Dedifferentiated amniotic fluid mesenchymal stem cell (primary cell): ENCODE measurements at regions not wholly inside any gene's neighbourhood (a gene's known extent, or its start where the extent isn't known, plus 50 kb on each side); places are given as distances from the start of the nearest gene placed in this dataset.
"Not testable (repeated sequence)": the region's sequence is repeated elsewhere in the genome, so short reads cannot be mapped to it uniquely, and the experiment has no call there.

Experiments
- DNase-seq: peaks from one replicate; pipeline ENCODE4 v3.0.0-alpha.2; 2016; ENCODE audit errors: extremely low spot score

DNA sequence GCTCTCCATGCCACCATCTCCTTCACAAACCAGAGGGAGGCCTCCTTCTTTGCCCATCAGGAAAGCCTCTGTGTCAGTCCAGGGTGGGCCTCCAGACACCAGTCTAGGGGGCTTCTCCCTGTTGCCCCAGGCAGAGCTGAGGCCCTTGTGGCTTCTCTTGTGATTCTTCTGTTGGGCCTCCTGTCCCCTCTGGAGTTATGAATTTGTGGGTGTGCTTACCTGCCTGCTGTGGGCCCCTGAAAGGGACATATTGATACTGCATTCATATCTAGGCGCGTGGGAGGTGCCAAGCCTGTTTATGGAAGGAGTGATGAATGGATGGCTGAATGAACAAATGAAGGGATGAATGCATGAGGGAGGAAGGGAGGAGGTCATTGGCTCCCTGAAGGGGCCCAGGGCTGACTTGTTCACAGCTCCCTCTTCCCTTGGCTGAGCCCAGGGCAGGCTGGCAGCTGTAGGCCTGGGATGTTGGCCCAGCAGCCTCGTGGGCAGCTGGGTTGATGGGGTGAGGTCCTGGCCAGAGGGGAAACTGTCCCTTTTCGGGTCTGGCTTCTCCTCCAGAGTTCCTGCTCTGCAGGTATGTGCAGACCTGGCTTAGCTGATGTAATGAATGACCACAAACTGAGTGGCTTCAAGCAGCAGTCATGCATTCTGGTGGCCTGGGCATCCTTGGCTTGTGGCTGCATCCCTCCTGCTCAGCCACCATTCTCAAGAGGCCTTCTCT lies 195.4 kb downstream of the GOLGA6L6 start:
- no peak for DNase-seq

DNA sequence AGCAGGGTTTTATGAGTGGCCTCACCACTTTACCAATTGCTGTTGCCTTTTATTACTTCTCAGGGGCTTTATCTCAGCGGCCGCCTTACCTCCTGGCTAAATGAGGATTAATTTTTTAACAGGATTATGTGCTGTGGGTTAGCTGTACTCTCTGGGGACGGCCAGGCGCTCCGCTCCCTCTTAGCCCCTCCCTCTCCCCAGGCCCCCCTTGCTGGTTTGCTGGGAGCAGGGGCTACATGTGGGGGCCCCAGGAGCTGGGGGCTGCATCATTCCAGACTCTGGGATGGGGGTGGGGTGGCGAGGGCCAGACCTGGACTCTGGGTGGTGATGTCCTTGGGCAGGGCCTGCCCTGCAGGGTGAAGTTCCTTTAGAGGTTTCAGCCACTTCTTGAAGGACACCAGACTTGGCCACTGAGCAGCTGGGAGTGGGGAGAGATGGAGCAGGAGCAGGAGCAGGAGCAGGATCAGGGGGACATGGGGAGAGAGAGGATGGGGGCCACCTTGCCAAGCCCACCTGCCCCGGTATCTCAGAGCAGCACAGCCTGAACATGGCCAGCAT lies 196.1 kb downstream of the GOLGA6L6 start:
- DNase-seq, result no peak

DNA sequence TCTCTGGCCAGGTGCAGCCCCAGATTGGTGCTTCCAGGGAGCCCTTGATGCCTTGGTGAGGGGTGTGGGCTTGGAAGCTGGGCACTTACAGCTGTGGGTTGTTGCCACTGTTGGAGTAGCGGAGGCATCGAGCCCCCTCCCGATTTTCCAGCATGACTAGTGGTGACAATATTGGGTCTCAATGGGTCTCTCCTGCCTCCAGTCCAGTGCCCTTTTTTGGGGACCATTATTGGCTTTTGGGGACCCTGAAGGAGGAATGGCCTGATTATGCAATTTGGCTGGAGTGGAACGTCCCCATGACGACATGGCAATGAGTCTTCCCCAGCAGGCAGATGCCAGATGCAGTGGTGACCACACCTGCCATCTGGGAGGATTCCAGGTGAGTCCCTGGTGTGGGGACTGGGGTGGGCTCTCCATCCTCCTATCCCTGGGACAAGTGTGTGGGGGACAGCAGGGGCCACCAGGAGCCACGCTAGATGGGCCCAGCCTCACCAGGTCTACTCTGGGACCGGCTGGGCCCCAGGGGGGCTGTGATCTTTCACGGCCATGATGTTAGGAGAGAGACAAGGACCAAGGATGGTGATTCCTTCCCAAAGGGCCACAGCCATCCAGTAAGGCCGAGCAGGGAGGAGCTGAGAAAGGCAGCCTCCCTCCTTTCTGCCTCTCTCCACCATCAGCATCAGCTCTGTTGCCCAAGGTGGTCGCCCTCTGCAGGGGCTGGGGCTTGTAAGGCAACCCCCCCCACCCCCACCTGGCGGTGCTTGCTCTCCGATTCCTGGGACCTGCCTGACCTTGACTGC lies 196.8 kb downstream of the GOLGA6L6 start:
- DNase-seq, result no peak

DNA sequence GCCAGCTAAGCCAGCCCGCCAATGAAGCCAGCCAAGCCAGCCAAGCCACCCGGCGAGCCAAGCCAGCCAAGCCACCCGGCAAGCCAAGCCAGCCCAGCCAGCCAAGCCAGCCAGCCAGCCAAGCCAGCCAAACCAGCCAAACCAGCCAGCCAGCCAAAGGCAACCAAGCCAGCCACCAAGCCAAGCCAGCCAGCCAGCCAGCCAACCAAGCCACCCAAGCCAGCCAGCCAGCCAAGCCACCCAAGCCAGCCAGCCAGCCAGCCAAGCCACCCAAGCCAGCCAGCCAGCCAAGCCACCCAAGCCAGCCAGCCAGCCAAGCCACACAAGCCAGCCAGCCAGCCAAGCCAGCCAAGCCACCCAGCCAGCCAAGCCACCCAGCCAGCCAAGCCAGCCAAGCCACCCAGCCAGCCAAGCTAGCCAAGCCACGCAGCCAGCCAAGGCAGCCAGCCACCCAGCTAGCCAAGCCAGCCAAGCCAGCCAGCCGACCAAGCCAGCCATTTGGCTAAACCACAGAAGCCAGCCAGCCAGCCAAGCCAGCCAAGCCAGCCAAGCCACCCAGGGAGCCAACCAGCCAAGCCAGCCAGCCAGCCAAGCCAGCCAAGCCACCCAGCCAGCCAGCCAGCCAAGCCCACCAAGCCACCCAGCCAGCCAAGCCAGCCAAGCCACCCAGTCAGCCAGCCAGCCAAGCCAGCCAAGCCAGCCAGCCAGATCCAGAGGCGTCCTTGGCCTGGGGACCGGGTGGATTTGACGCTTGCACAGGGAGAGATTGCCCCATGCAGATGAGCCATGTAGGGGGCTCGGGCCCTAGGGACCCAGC lies 198.0 kb downstream of the GOLGA6L6 start:
- DNase-seq, result not testable (repeated sequence)

DNA sequence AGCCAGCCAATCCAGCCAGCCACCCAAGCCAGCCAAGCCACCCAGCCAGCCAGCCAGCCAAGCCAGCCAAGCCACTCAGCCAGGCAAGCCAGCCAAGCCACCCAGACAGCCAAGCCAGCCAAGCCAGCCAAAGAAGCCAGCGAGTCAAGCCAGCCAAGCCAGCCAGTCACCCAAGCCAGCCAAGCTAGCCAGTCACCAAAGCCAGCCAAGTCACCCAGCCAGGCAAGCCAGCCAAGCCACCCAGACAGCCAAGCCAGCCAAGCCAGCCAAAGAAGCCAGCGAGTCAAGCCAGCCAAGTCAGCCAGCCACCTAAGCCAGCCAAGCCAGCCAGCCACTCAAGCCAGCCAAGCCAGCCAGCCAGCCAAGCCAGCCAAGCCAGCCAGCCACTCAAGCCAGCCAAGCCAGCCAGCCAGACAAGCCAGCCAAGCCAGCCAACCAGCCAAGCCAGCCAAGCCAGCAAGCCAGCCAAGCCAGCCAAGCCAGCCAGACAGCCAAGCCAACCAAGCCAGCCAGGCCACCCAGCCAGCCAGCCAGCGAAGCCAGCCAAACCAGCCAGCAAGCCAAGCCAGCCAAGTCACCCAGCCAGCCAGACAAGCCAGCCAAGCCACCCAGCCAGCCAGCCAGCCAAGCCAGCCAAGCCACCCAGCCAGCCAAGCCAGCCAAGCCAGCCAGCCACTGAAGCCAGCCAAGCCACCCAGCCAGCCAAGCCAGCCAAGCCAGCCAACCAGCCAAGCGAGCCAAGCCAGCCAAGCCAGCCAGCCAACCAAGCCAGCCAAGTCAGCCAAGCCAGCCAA lies 198.8 kb downstream of the GOLGA6L6 start:
- DNase-seq, result peak; percentile 13

DNA sequence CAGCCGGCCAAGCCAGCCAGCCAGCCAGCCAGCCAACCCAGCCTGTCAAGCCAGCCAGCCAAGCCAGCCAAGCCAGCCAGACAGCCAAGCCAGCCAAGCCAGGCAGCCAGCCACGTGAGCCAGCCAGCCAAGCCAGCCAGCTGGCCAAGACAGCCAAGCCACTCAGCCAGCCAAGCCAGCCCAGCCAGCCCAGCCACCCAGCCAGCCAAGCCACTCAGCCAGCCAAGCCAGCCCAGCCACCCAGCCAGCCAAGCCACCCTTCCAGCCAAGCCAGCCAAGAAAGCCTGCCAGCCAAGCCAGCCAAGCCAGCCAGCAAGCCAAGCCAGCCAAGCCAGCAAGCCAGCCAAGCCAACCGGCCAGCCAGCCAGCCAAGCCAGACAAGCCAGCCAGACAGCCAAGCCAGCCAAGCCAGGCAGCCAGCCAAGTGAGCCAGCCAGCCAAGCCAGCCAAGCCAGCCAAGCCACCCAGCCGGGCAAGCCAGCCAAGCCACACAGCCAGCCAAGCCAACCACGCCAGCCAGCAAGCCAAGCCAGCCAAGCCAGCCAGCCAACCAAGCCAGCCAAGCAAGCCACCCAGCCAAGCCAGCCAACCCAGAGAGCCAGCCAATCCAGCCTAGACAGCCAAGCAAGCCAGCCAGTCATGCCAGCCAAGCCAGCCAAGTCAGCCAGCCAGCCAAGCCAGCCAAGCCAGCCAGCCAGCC lies 199.5 kb downstream of the GOLGA6L6 start:
- peak; percentile 33 for DNase-seq

DNA sequence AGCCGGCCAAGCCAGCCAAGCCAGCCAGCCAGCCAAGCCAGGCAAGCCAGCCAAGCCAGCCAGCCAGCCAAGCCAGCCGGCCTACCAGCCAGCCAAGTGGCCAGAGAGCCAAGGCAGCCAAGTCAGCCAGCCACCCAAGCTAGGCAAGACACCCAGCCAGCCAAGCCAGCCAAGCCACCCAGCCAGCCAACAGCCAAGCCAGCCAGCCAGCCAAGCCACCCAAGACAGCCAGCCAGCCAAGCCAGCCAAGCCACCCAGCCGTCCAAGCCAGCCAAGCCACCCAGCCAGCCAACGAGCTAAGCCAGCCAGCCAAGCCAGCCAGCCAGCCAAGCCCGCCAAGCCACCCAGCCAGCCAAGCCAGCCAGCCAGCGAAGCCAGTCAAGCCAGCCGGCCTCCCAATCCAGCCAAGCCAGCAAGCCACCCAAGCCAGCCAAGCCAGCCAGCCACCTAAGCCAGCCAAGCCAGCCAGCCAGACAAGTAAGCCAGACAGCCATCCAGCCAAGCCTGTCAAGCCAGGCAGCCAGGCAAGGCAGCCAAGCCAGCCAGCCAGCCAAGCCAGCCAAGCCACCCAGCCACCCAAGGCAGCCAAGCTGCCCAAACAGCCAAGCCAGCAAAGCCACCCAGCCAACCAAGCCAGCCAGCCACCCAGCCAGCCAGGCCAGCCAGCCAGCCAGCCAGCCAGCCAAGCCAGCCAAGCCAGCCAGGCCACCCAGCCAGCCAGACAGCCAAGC lies 200.5 kb downstream of the GOLGA6L6 start:
- peak; percentile 47 for DNase-seq

DNA sequence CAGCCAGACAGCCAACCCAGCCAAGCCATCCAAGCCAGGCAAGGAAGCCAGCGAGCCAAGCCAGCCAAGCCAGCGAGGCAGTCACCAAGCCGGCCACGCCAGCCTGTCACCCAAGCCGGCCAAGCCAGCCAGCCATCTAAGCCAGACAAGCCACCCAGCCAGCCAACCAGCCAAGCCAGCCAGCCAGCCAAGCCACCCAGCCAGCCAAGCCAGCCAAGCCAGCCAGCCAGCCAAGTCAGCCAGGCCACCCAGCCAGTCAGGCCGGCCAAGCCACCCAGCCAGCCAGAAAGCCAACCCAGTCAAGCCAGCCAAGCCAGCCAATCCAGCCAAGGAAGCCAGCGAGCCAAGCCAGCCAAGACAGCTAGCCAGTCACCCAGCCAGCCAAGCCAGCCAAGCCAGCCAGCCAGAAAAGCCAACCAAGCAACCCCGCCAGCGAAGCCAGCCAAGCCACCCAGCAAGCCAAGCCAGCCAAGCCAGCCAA lies 201.2 kb downstream of the GOLGA6L6 start:
- DNase-seq, result peak; percentile 61

DNA sequence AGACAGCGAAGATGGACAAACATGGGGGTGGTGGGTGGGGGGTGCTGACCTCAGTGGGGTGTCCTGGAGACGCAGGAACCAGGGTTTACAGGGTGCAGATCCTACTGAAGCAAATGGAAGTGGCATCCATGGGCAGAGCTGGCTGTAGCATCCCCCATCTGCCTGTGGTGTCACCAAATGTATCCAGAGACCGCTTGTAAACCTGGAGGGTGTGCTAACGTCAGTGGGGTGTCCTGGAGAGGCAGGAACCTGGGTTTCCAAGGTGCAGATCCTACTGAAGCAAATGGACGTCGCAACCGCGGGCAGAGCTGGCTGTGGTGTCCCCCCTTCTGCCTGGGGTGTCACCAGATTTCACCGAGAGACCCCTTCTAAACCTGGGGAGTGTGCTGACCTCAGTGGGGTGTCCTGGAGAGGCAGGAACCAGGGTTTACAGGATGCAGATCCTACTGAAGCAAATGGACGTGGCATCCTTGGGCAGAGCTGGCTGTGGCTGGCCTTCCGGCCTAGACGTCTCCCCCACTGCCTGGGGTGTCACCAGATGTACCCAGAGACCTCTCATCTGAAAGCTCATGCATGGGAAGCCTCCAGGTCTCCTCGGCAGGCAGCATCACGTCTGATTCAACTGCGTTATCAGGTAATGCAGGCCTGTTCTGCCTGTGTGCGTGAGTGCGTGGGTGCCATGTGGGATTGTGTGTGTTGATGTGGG lies 202.4 kb downstream of the GOLGA6L6 start:
- DNase-seq, result not testable (repeated sequence)

DNA sequence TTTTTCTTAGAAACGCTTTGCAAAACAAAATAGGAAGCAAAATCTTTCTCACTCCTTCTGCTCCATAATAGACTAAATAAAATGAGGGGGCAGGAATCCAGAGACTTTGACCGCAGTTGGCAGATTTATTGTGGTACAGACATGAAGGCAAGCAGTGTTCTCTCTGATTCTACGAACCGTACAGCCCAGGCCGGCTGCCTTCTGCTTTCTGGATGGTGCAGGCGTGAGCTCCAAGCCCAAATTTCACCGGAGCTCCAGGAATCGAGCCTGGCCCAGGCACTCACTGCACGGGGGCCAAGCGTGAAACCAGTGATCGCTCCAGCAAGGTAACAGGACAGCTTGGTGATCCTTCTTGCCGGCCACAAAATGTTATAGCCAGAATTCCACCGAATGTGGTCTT lies 202.9 kb downstream of the GOLGA6L6 start:
- DNase-seq, result not testable (repeated sequence)

DNA sequence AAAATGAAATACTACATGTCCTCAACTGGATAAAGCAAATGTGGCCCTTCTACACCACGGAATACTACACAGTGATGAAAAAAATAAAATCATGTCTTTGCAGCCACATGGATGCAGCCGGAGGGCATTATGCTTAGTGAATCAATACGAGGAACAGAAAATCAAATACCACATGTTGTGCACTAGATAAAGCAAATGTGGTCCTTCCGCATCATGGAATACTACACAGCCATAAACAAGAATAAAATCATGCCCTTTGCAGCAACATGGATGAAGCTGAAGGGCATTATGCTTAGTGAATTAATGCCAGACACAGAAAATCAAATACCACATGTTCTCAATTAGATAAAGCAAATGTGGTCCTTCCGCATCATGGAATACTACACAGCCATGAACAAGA lies 204.4 kb downstream of the GOLGA6L6 start:
- not testable (repeated sequence) for DNase-seq

DNA sequence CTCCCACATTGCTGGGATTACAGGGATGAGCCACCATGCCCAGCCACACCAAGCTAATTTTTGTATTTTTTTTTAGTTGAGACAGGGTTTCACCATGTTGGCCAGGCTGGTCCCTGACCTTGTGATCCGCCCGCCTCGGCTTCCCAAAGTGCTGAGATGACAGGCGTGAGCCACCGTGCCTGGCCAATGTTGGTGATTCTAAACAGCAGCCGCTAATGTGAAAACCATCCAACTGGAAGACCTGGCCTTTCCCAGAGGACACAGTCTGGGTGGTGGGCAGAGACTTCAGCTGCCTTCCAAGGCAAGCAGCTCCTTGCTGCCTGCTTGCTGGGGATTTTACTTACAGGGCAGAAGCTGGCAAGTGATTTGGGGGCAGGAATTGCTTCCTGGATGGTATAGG lies 207.1 kb downstream of the GOLGA6L6 start:
- not testable (repeated sequence) for DNase-seq

DNA sequence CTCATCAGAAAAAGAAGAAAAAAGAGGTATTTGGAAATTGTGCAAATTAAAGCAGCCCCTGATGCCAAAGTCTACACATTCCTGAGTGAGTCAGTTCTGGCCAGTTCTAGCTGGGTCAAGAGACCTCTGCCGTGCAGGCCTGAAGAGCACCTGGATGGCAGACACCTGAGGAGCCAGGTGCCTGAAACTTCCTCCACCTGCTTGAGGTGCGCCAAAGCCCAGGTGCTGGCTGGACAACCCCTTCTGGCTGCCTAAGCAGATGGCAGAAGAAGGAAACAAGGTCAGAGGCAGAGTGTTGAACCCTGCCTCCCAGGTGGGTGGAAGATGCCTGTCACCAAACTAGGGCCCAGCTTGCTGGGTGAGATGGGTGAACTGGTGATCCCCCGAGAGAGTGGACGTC lies 215.8 kb downstream of the GOLGA6L6 start:
- not testable (repeated sequence) for DNase-seq

DNA sequence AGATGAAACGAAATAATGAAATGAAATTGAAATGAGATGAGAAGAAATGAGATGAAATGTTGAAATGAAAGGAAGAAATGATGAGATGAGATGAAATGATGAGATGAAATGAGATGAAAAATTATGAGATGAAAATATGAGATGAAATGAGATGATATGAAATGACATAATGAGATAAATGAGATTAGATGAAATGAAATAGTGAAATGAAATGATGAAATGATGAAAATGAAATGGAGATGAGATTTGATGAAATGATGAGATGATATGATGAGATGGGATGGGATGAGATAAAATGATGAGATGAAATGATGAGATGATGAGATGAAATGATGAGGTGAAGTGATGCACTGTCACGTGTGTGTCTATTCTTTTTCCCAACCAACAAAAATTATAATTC lies 224.5 kb downstream of the GOLGA6L6 start:
- DNase-seq, result not testable (repeated sequence)

DNA sequence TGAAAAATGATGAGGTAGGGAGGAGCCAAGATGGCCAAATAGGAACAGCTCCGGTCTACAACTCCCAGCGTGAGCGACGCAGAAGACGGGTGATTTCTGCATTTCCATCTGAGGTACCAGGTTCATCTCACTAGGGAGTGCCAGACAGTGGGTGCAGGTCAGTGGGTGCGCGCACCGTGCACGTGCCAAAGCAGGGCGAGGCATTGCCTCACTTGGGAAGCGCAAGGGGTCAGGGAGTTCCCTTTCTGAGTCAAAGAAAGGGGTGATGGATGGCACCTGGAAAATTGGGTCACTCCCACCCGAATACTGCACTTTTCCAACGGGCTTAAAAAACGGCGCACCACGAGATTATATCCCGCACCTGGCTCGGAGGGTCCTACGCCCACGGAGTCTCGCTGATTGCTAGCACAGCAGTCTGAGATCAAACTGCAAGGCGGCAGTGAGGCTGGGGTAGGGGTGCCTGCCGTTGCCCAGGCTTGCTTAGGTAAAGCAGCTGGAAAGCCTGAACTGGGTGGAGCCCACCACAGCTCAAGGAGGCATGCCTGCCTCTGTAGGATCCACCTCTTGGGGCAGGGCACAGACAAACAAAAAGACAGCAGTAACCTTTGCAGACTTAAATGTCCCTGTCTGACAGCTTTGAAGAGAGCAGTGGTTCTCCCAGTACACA lies 230.5 kb downstream of the GOLGA6L6 start:
- DNase-seq, result not testable (repeated sequence)

DNA sequence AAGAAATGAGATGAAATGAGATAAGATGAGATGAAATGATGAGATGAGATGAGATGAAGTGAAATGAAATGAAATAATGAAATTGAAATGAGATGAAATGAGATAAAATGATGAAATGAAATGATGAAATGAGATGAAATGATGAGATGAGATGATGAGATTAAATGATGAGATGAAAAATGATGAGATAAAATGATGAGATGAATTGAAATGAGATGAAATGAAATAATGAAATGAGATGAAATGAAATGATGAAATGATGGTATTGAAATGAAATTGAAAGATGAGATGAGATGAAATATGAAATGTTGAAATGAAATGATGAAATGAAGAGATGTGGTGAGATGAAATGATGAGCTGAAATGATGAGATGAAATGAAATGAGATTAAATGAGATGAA lies 231.0 kb downstream of the GOLGA6L6 start:
- no peak for DNase-seq

DNA sequence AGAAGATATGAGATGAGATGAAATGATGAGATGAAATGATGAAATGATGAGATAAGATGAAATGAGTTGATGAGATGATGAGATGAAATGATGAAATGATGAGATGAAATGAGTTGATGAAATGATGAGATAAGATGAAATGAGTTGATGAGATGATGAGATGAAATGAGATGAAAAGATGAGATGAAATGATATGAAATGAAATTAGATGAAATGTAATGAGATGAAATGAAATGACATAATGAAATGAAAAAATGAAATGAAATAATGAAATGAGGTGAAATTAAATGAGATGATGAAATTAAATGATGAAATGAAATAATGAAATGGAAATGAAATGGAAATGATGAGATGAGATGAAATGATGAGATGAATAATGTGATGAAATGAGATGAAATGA lies 231.6 kb downstream of the GOLGA6L6 start:
- not testable (repeated sequence) for DNase-seq

DNA sequence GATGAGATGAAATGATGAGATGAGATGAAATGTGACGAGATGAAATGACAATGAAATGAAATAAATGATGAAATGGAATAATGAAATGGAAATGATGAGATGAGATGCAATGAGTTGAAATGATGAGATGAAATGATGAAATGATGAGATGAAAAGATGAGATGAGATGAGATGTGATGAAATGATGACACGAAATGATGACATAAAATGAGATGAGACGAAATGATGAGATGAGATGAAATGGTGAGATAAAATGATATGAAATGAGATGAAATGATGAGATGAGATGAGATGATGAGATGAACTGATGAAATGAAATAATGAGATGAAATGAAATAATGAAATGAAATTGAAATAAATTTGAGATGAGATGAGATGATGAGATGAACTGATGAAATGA lies 232.2 kb downstream of the GOLGA6L6 start:
- not testable (repeated sequence) for DNase-seq
